Fibroblast of mammary gland (primary cell): ENCODE measurements at regions not wholly inside any gene's neighbourhood (a gene's known extent, or its start where the extent isn't known, plus 50 kb on each side); places are given as distances from the start of the nearest gene placed in this dataset.
"Not testable (repeated sequence)": the region's sequence is repeated elsewhere in the genome, so short reads cannot be mapped to it uniquely, and the experiment has no call there.

Source experiments
- DNase-seq: peaks from one replicate; pipeline ENCODE4 v3.0.0-alpha.2; 2010; ENCODE audit warnings: low read depth
- H3K4me3 ChIP-seq: 2 replicates; pipeline ENCODE4 v1.5.1; 2011; ENCODE audit warnings: low read depth, mild to moderate bottlenecking, low read length, moderate library complexity; ENCODE audit not compliant: control insufficient read depth
- TF ChIP-seq, protein P1 (sequence below): conservative IDR thresholded peaks from 2 replicates; pipeline ENCODE4 v1.5.1; 2011; ENCODE audit warnings: low read depth, low read length, inconsistent platforms; ENCODE audit not compliant: control insufficient read depth, insufficient read depth

DNA sequence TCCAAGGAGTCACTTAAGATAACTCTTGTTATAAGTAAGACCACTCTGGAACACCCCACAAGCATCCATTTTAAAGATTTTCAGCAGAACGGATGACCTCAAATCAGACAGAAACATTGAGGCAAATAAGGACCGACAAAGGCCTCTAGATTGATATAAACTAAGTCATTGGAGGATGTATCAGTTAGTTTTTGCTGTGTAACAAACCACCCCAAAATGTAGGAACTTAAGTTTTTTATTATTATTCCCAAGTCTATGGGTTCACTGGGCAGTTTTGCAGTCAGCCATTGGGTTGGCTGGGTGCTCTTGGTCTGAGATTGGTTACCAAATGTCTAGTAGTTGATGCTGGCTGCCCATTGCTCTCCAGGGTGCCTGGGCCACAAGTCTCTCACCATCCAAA, 311.8 kb downstream of the SIPA1L2 start:
- H3K4me3 ChIP-seq: no peak overlapping the region
- TF ChIP-seq, protein P1, sequence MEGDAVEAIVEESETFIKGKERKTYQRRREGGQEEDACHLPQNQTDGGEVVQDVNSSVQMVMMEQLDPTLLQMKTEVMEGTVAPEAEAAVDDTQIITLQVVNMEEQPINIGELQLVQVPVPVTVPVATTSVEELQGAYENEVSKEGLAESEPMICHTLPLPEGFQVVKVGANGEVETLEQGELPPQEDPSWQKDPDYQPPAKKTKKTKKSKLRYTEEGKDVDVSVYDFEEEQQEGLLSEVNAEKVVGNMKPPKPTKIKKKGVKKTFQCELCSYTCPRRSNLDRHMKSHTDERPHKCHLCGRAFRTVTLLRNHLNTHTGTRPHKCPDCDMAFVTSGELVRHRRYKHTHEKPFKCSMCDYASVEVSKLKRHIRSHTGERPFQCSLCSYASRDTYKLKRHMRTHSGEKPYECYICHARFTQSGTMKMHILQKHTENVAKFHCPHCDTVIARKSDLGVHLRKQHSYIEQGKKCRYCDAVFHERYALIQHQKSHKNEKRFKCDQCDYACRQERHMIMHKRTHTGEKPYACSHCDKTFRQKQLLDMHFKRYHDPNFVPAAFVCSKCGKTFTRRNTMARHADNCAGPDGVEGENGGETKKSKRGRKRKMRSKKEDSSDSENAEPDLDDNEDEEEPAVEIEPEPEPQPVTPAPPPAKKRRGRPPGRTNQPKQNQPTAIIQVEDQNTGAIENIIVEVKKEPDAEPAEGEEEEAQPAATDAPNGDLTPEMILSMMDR: no peak
- DNase-seq: no peak

DNA sequence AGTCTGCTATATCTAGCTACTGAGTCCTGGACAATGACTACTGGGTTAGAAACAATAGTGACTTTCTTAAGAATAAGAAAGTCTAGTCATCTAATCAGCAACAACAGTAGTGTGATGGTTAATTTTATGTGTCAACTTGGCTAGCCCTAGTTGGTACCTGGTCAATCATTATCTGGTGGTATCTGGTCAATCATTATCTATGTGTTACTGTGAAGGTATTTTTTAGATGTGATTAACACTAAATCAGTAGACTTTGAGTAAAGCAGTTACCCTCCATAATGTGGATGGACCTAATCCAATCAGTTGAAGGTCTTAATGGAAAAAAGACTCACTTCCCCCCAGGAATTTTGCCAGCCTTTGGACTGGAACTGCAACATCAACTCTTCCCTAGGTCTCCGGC, 312.6 kb downstream of the SIPA1L2 start:
- no peak overlapping the region for H3K4me3 ChIP-seq
- TF ChIP-seq, protein P1: no peak
- DNase-seq: no peak

DNA sequence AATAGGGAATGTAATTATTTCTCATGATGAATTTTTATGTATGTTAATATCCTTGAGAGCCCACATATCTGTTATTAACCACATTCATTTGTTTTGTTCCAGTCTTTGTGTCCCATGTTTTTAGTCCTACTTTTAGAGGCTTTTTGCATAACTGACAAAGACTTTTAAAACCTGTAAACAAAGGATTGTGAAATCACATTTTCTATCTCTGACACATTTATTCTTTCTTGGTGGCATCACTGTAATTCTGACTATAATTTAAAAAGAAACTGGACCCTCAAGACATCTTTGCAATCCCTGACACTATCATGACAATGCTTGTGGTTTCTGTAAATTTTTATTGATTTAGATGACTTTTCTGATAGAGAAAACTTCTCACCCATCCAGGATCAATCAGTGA, 313.1 kb downstream of the SIPA1L2 start:
- DNase-seq: peak; percentile 6
- TF ChIP-seq, protein P1: no peak

DNA sequence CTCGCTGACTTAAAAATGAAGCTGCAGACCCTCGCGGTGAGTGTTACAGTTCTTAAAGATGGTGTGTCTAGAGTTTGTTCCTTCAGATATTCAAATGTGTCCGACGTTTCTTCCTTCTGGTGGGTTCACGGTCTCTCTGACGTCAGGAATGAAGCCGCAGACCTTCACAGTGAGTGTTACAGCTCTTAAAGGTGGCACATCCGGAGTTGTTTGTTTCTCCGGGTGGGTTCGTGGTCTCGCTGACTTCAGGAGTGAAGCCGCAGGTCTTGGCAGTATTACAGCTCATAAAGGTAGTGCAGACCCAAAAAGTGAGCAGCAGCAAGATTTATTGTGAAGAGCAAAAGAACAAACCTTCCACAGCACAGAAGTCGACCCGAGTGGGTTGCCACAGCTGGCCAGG, 316.1 kb downstream of the SIPA1L2 start:
- DNase-seq, H3K4me3 ChIP-seq: not testable (repeated sequence)

More for the DNA sequence above, 313.1 kb downstream of the SIPA1L2 start:
- H3K4me3 ChIP-seq: no peak overlapping the region

DNA sequence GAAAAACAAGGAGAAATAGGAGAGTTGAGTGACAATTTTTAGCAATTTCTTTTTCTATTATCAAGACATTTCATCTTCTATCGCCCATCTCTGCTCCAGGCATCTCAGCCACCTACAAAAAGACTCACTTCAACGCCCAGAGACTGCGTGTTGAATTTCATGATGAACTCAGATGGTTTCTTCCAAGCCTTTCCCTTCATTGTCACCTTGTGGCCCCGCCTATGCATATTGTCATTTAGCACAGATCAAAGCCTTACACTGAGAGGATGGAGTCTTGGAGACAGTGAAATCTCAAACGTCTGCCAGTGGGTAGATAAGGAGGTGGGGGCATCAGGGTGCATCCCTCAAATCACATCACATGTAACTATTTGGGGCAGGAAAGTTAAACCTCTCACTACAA, 319.4 kb downstream of the SIPA1L2 start:
- DNase-seq: no peak
- no peak overlapping the region for H3K4me3 ChIP-seq
- TF ChIP-seq, protein P1: no peak

DNA sequence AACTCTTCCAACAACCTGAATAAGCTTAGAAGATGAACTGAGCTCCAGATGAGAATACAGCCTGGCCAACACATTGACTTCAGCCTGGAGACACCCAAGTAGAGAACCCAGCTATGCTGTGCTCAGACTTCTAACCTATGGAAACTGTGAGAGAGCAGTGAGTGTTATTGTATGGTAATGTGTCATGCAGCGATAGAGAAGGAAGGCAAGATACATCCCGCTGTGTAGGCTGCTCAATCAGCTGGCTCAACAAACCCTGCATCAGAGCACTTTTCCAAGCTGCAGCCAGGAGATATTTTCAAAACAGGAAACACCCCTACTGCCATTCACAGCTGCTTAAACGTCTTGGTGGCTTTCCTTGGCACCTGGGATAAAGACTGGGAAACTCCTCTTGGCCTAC, 321.3 kb downstream of the SIPA1L2 start:
- DNase-seq: no peak
- TF ChIP-seq, protein P1: no peak
- H3K4me3 ChIP-seq: no peak overlapping the region

DNA sequence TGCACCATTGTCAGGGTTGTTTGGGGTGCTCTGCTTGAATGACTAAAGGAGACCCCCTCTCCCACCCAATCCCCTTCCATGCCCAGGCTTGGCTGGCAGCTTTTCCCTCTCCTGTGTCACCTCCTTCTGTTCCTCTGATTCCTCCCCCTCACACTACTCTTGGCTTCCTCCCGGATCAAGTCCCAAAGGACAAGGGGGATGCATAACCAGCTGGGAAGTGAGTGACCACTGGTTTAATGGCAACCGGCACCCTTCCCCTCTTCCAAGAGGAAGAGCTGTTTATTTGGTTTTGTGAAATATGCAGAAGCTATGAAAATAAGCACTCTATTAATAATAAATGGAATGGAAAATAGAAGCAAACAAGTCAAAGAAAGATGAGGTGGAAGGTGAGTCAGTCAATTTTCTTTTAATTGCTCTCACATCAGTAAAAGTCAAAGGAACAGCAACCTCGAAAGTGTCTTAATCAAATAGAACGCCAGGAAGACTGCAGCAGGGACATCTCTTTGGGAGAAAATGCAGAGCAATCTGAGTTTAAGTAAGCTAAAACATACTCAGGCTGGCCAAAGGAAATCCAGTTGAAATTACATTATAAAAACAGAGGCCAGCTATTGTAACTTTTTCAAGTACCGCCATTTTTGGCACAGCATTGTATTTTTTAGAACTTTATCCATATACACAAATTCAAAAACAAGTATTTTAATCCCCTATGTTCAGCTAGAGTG, 322.5 kb downstream of the SIPA1L2 start:
- no peak overlapping the region for H3K4me3 ChIP-seq
- TF ChIP-seq, protein P1: no peak
- DNase-seq: no peak
